ENCODE measurements at regions not wholly inside any gene's neighbourhood (a gene's known extent, or its start where the extent isn't known, plus 50 kb on each side); places are given as distances from the start of the nearest gene placed in this dataset.

DNA sequence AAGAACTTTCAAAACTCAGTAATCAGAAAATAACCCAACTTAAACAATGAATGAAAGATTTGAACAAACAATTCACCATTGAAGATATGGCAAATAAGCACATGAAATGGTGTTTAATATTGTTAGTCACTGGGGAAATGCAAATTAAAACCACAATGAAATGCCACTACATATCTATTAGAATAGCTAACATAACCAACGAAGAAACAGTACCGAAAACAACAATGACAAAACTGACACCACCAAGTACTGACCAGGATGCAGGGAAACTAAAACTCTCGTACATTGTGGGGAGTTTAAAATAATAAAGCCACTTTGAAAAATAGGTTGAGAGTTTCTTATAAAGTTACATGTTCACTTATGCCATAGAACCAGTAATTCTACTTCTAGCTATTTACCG, 69.1 kb downstream of the KBTBD8 start:
- TF ChIP-seq, protein P1, sequence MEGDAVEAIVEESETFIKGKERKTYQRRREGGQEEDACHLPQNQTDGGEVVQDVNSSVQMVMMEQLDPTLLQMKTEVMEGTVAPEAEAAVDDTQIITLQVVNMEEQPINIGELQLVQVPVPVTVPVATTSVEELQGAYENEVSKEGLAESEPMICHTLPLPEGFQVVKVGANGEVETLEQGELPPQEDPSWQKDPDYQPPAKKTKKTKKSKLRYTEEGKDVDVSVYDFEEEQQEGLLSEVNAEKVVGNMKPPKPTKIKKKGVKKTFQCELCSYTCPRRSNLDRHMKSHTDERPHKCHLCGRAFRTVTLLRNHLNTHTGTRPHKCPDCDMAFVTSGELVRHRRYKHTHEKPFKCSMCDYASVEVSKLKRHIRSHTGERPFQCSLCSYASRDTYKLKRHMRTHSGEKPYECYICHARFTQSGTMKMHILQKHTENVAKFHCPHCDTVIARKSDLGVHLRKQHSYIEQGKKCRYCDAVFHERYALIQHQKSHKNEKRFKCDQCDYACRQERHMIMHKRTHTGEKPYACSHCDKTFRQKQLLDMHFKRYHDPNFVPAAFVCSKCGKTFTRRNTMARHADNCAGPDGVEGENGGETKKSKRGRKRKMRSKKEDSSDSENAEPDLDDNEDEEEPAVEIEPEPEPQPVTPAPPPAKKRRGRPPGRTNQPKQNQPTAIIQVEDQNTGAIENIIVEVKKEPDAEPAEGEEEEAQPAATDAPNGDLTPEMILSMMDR (IDR thresholded peaks at IDR 0.05 in 8 of 11, conservative IDR thresholded peaks at IDR 0.05 in 3 of 11): no peak
- no peak for TF ChIP-seq POLR2AphosphoS5 (IDR thresholded peaks at IDR 0.05)
